GM23338 (cell line): ENCODE measurements at regions not wholly inside any gene's neighbourhood (a gene's known extent, or its start where the extent isn't known, plus 50 kb on each side); places are given as distances from the start of the nearest gene placed in this dataset.

Experiments used
- CREB1 ChIP-seq: fragments of 250-450 bp; sonication (Bioruptor Pico); IDR thresholded peaks from 2 replicates; pipeline ENCODE4 v1.5.0; 2020; ENCODE audit warnings: low read depth, mild to moderate bottlenecking, moderate library complexity
- EZH2 ChIP-seq: fragments of 200-600 bp; sonication (generic); IDR thresholded peaks from one replicate; pipeline ENCODE4 v1.8.0; 2017; ENCODE audit warnings: antibody characterized with exemption, mild to moderate bottlenecking, low read depth; ENCODE audit not compliant: unreplicated experiment
- EZH2phosphoT487 ChIP-seq: fragments of 200-600 bp; sonication (generic); IDR thresholded peaks from one replicate; pipeline ENCODE4 v1.8.1; 2018; ENCODE audit warnings: antibody characterized with exemption; ENCODE audit not compliant: unreplicated experiment
- JUNB ChIP-seq: IDR thresholded peaks from one replicate; pipeline ENCODE4 v1.6.1; 2016; ENCODE audit warnings: antibody characterized with exemption; ENCODE audit not compliant: unreplicated experiment
- POLR2AphosphoS5 ChIP-seq: IDR thresholded peaks from 2 replicates; pipeline ENCODE4 v1.6.1; 2016; ENCODE audit warnings: antibody characterized with exemption, low read depth
- STAT1 ChIP-seq: IDR thresholded peaks from one replicate; pipeline ENCODE4 v1.6.1; 2016; ENCODE audit warnings: antibody characterized with exemption; ENCODE audit not compliant: unreplicated experiment
- ZNF114 ChIP-seq: fragments of 250-450 bp; sonication (Bioruptor Pico); IDR thresholded peaks from 2 replicates; pipeline ENCODE4 v1.5.0; 2020; ENCODE audit warnings: mild to moderate bottlenecking, moderate library complexity
- TF ChIP-seq, protein P1 (sequence below), 2 experiments: fragments of 200-600 bp in 1 of 2; sonication (generic) in 1 of 2; conservative IDR thresholded peaks; 2 replicates each; pipeline versions ENCODE4 v1.5.1 to v1.6.1; 2016 to 2017; ENCODE audit warnings: antibody characterized with exemption in 2 of 2, low read depth in 2 of 2, mild to moderate bottlenecking in 2 of 2, moderate library complexity in 1 of 2
- TF ChIP-seq, protein P2 (sequence below): IDR thresholded peaks from one replicate; pipeline ENCODE4 v1.6.1; 2018; ENCODE audit warnings: antibody characterized with exemption; ENCODE audit not compliant: unreplicated experiment
- TF ChIP-seq, protein P3 (sequence below): IDR thresholded peaks from 2 replicates; pipeline ENCODE4 v1.6.1; 2016; ENCODE audit warnings: antibody characterized with exemption

DNA sequence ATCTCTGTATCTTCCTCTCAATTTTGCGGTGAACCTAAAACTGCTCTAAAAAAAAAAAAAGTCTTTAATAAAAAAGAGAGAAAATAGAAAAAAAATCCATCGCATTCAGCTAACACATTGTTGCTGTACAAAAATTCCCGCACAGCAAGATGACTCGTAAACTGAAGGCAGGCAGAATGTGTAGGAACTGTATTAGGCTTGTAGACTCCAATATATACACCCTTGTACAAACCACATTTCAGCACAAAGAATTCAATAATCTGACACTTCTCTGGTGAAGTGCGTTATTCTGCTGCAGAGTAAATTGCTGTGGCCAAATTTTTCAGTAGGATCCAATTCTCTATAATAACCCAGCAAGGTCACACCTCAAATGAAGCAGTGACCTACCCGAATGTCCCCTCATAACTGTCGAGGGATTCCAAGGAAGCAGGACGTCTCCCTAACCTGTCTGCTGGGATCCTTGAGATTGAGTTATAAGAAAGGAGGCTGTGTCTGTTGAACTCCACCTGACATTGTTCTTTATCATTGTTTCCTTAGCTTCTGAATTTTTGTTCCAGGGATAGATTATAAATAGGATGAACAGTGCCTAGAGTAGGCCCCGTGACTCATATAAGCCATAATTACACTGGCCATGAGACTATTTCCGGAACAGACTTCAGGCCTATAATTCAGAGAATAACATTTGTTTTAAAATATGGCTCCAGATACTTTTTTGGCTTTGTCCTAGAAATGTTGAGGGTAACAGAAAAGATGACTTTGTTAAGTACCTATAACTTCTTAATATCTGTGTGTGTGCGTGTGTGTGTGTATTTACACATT lies 348.3 kb downstream of the PCDH7 start:
- TF ChIP-seq POLR2AphosphoS5, result no peak
- TF ChIP-seq EZH2phosphoT487, result no peak
- TF ChIP-seq CREB1 (CRISPR knock-in tag), result no peak
- TF ChIP-seq, protein P1, sequence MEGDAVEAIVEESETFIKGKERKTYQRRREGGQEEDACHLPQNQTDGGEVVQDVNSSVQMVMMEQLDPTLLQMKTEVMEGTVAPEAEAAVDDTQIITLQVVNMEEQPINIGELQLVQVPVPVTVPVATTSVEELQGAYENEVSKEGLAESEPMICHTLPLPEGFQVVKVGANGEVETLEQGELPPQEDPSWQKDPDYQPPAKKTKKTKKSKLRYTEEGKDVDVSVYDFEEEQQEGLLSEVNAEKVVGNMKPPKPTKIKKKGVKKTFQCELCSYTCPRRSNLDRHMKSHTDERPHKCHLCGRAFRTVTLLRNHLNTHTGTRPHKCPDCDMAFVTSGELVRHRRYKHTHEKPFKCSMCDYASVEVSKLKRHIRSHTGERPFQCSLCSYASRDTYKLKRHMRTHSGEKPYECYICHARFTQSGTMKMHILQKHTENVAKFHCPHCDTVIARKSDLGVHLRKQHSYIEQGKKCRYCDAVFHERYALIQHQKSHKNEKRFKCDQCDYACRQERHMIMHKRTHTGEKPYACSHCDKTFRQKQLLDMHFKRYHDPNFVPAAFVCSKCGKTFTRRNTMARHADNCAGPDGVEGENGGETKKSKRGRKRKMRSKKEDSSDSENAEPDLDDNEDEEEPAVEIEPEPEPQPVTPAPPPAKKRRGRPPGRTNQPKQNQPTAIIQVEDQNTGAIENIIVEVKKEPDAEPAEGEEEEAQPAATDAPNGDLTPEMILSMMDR (conservative IDR thresholded peaks at IDR 0.05; ENCODE audit: low read depth in 2 of 2), result no peak
- TF ChIP-seq STAT1, result no peak
- TF ChIP-seq EZH2, result no peak
- TF ChIP-seq ZNF114 (CRISPR knock-in tag), result no peak
- TF ChIP-seq, protein P2, sequence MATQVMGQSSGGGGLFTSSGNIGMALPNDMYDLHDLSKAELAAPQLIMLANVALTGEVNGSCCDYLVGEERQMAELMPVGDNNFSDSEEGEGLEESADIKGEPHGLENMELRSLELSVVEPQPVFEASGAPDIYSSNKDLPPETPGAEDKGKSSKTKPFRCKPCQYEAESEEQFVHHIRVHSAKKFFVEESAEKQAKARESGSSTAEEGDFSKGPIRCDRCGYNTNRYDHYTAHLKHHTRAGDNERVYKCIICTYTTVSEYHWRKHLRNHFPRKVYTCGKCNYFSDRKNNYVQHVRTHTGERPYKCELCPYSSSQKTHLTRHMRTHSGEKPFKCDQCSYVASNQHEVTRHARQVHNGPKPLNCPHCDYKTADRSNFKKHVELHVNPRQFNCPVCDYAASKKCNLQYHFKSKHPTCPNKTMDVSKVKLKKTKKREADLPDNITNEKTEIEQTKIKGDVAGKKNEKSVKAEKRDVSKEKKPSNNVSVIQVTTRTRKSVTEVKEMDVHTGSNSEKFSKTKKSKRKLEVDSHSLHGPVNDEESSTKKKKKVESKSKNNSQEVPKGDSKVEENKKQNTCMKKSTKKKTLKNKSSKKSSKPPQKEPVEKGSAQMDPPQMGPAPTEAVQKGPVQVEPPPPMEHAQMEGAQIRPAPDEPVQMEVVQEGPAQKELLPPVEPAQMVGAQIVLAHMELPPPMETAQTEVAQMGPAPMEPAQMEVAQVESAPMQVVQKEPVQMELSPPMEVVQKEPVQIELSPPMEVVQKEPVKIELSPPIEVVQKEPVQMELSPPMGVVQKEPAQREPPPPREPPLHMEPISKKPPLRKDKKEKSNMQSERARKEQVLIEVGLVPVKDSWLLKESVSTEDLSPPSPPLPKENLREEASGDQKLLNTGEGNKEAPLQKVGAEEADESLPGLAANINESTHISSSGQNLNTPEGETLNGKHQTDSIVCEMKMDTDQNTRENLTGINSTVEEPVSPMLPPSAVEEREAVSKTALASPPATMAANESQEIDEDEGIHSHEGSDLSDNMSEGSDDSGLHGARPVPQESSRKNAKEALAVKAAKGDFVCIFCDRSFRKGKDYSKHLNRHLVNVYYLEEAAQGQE, result no peak
- TF ChIP-seq, protein P3, sequence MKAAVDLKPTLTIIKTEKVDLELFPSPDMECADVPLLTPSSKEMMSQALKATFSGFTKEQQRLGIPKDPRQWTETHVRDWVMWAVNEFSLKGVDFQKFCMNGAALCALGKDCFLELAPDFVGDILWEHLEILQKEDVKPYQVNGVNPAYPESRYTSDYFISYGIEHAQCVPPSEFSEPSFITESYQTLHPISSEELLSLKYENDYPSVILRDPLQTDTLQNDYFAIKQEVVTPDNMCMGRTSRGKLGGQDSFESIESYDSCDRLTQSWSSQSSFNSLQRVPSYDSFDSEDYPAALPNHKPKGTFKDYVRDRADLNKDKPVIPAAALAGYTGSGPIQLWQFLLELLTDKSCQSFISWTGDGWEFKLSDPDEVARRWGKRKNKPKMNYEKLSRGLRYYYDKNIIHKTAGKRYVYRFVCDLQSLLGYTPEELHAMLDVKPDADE, result no peak
- TF ChIP-seq JUNB, result no peak
